ENCODE measurements at regions not wholly inside any gene's neighbourhood (a gene's known extent, or its start where the extent isn't known, plus 50 kb on each side); places are given as distances from the start of the nearest gene placed in this dataset.

DNA sequence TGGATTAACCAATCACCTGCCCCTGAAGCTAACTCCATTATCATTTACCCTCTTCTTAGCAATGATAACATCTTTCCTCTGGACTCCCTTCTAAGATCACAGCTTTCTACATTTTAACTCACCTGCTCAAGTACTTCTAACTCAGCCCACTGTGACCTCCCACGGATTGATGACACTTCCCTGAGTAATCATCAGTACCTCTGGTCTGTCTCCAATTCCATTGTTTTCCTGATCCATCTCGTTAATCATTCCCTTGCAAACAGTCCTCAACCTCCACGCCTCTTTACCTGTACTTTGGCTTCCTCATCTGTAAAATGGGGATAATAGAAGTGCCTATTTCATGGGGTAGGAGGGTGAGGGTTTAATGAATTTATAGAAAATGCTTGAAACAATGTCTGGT lies 195.3 kb upstream of the APP start:
- Histone ChIP-seq H3K27ac (ENCODE audit: low read depth, low read length) (no peak overlapping the region), H3K4me1 (ENCODE audit: control insufficient read depth in 1 of 2, insufficient read depth in 2 of 2, low read length in 2 of 2) (no peaks in the 10 kb centered on the region), H3K4me3 (replicated peaks in 1 of 2; ENCODE audit: low read depth in 1 of 2, low read length in 2 of 2) (no peak overlapping the region), H3K4me2 (ENCODE audit: low read length) (no peak overlapping the region), H3K9me3 (ENCODE audit: control insufficient read depth in 1 of 2, insufficient read depth in 1 of 2, low read depth in 1 of 2, low read length in 2 of 2) (no peaks in the 10 kb centered on the region), H3K36me3 (ENCODE audit: control insufficient read depth in 1 of 2, insufficient read depth in 2 of 2, low read length in 2 of 2) (no peaks in the 10 kb centered on the region), H3K9ac (ENCODE audit: low read length) (no peak overlapping the region), H3K79me2 (ENCODE audit: insufficient read depth, low read length) (no peaks in the 10 kb centered on the region), H4K20me1 (ENCODE audit: insufficient read depth) (no peaks in the 10 kb centered on the region), H3K27me3 (ENCODE audit: insufficient read depth, low read length) (peaks cover 4% of the 10 kb centered on the region; the same call in 1 of the 2 replicates), H3K9me2 (ENCODE audit: insufficient read depth) (no peaks in the 10 kb centered on the region), H2AFZ (ENCODE audit: low read depth, low read length, poor library complexity, severe bottlenecking) (no peak overlapping the region)
- POLR2A ChIA-PET = no interaction called here
- ATAC-seq (no peak), DNase-seq (ENCODE audit: low read depth, low spot score) (no peak)
- no peak for TF ChIP-seq ZNF274 (IDR thresholded peaks at IDR 0.05; ENCODE audit: low read depth, low read length)
- TF ChIP-seq, protein P1, sequence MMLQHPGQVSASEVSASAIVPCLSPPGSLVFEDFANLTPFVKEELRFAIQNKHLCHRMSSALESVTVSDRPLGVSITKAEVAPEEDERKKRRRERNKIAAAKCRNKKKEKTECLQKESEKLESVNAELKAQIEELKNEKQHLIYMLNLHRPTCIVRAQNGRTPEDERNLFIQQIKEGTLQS (IDR thresholded peaks at IDR 0.05) = no peak
- no peak for TF ChIP-seq SRF (IDR thresholded peaks at IDR 0.05; ENCODE audit: low read depth)
- TF ChIP-seq, protein P2, sequence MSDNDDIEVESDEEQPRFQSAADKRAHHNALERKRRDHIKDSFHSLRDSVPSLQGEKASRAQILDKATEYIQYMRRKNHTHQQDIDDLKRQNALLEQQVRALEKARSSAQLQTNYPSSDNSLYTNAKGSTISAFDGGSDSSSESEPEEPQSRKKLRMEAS (IDR thresholded peaks at IDR 0.05) = no peak
- no peak for TF ChIP-seq JUND (IDR thresholded peaks at IDR 0.05)
- TF ChIP-seq EZH2phosphoT487 (IDR thresholded peaks at IDR 0.05; ENCODE audit: borderline replicate concordance) = no peak
- TF ChIP-seq POLR2A (IDR thresholded peaks at IDR 0.05; ENCODE audit: borderline replicate concordance, extremely low read depth, insufficient read depth, insufficient read length) = no peak
- no peak for TF ChIP-seq ELF1 (IDR thresholded peaks at IDR 0.05; ENCODE audit: borderline replicate concordance, low read depth)
- no peak for TF ChIP-seq EGR1 (IDR thresholded peaks at IDR 0.05; ENCODE audit: low read depth)
- TF ChIP-seq, protein P3, sequence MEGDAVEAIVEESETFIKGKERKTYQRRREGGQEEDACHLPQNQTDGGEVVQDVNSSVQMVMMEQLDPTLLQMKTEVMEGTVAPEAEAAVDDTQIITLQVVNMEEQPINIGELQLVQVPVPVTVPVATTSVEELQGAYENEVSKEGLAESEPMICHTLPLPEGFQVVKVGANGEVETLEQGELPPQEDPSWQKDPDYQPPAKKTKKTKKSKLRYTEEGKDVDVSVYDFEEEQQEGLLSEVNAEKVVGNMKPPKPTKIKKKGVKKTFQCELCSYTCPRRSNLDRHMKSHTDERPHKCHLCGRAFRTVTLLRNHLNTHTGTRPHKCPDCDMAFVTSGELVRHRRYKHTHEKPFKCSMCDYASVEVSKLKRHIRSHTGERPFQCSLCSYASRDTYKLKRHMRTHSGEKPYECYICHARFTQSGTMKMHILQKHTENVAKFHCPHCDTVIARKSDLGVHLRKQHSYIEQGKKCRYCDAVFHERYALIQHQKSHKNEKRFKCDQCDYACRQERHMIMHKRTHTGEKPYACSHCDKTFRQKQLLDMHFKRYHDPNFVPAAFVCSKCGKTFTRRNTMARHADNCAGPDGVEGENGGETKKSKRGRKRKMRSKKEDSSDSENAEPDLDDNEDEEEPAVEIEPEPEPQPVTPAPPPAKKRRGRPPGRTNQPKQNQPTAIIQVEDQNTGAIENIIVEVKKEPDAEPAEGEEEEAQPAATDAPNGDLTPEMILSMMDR (IDR thresholded peaks at IDR 0.05 in 2 of 3, conservative IDR thresholded peaks at IDR 0.05 in 1 of 3; ENCODE audit: borderline replicate concordance in 1 of 3, insufficient read depth in 1 of 3, low read depth in 2 of 3, low read length in 2 of 3) = no peak
- no peak for TF ChIP-seq EZH2 (IDR thresholded peaks at IDR 0.05)
- TF ChIP-seq RAD21 (IDR thresholded peaks at IDR 0.05; ENCODE audit: low read depth) = no peak
- intact Hi-C loops (cut with micrococcal nuclease) = no loop called here
- RAD21 ChIA-PET (ENCODE audit: low non-redundant PET in 1 of 2, low total read pairs in 2 of 2, uncharacterized antibody in 2 of 2, unreplicated experiment in 2 of 2) = no interaction called here
- no TSS peak for BruUV-seq (replicated peaks)
- CTCF ChIA-PET = no interaction called here

All from HCT116 (cell line).